ENCODE measurements at regions not wholly inside any gene's neighbourhood (a gene's known extent, or its start where the extent isn't known, plus 50 kb on each side); places are given as distances from the start of the nearest gene placed in this dataset.

GRCh38 chr1:232114985-232115384 lies 488.4 kb downstream of the DISC1 start:
- H3K4me3 ChIP-seq (ENCODE audit: low read depth, low read length): no peak overlapping the region
- no peak for TF ChIP-seq CTCF (conservative IDR thresholded peaks at IDR 0.05; ENCODE audit: low read depth, low read length)
- no peak for DNase-seq (ENCODE audit: low read depth)

DNA sequence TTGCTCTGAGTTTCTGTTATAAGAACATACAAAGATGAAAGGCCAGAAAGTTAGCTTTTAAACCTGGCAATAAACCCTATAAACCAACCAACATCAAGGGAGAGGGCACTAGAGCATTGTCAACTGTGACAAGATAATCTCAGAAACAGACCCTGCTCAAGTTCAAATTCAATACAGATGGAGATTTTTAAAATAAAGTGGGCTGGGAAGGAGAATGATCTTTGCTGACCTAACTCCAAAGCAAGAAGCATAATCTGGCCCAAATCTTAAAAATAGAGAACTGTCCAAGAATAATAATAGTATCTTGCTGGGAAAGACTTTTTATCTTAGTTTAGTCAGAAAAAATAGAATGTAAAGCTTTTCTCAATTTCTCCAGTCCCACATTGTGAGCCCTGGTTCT lies 485.5 kb downstream of the DISC1 start:
- no peak for DNase-seq (ENCODE audit: low read depth)
- TF ChIP-seq CTCF (conservative IDR thresholded peaks at IDR 0.05; ENCODE audit: low read depth, low read length): no peak
- no peak overlapping the region for H3K4me3 ChIP-seq (ENCODE audit: low read depth, low read length)

- H3K4me3 ChIP-seq (ENCODE audit: low read depth, low read length): no peak overlapping the region
- TF ChIP-seq CTCF (conservative IDR thresholded peaks at IDR 0.05; ENCODE audit: low read depth, low read length): no peak
- DNase-seq (ENCODE audit: low read depth): peak; percentile 6
These were observed 485.0 kb downstream of the DISC1 start for GRCh38 chr1:232111611-232112010.

DNA sequence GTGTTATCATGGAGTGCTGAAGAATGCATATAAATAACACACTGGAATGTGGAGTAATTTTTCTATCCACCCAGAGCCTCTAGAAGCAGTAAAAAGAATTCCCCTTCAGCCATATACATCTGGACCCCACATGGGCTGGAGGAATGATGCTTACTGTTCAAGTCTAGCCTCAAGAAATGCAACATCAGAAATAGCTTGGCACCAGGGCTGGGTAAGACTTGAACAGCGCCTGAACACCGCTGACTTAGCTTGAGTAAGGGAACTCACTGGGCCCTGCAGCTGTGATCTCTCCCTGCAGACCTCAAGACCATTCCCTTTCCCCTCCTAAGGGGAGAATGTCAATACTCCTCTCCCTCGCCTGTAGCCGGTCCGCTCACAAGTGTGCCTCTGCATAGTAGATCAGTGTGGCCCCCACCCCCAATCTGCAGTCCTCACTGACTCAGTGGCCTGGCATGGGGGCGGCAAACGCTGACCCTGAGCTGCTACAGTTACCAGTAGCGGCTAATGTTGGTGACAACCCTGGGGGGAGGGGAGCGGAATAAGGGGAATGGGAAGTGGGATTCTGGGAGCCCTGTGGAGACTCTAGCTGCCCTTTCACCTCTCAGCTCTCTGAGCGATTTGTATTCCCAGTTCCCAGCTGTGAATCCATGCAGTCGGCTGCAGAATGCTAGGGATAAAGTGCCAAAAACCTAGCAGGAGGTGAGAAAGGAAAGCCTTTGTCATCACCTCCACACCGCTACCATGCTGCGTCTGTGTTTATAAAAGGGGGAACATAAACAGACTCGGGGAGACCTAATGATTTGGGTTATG lies 483.9 kb downstream of the DISC1 start:
- TF ChIP-seq CTCF (conservative IDR thresholded peaks at IDR 0.05; ENCODE audit: low read depth, low read length): no peak
- peak; percentile 93 for DNase-seq (ENCODE audit: low read depth)
- no peak overlapping the region for H3K4me3 ChIP-seq (ENCODE audit: low read depth, low read length)

DNA sequence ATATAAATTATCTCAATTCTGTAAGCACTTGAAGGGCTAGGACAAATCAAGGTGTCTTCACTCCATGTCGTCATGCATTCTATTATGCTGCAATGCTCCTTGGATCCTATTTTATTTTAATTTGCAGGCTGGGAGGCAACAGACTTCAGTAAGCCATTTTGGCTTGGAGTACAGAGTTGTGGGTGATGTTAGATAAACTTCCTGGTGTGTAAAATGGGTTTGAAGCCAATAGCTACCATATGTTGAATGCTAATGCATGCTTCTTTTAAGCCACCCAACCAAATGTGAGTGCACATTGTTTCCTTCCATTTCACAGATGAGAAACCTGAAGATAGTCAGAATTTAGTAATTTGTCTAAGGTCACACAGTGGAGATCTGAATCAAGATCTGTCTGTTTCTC lies 482.8 kb downstream of the DISC1 start:
- no peak for TF ChIP-seq CTCF (conservative IDR thresholded peaks at IDR 0.05; ENCODE audit: low read depth, low read length)

DNA sequence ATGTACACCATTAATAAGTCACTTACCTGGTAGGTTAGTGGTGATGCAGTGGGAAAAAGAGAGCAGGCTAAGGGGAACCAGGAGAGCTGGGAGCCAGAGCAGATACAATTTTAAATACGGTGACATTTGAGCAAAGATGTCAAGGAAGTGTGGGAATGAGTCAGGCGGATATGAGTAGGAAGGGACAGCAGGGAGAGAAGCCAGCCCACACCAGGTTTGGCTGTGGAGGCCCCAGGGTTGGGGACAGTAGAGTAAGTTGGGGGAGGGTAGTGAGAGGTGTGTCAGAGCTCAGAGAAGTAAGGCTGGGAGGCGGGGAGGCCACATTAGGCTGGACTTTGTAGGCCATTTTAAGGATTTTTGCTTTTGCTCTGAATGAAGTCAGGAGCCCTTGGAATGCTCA lies 482.0 kb downstream of the DISC1 start:
- no peak for TF ChIP-seq CTCF (conservative IDR thresholded peaks at IDR 0.05; ENCODE audit: low read depth, low read length)
- no peak for DNase-seq (ENCODE audit: low read depth)
- H3K4me3 ChIP-seq (ENCODE audit: low read depth, low read length): no peak overlapping the region

More for the DNA sequence above, 482.8 kb downstream of the DISC1 start:
- H3K4me3 ChIP-seq (ENCODE audit: low read depth, low read length): no peak overlapping the region
- DNase-seq (ENCODE audit: low read depth): no peak

DNA sequence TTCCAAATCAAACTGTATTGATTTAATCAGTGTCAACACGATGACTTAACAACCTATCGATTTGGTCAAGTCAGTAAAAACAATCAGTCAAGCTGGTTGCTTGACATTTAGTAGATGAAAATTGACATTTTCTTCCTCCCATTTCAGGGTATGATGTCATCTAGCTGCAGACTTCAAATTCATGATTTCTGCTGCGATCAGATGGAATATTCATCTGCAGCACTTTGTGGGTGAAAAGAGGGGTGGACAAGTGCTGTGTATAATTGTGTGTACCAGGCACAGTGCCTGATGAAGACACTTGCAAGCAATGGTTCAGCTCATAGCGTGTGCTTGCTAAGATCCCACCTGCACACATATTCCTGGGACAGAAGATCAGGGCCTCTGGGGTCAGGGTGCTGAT lies 479.8 kb downstream of the DISC1 start:
- DNase-seq (ENCODE audit: low read depth): no peak
- no peak for TF ChIP-seq CTCF (conservative IDR thresholded peaks at IDR 0.05; ENCODE audit: low read depth, low read length)
- H3K4me3 ChIP-seq (ENCODE audit: low read depth, low read length): no peak overlapping the region

All from choroid plexus epithelial cell (primary cell).